VCaP (cell line): ENCODE measurements at regions not wholly inside any gene's neighbourhood (a gene's known extent, or its start where the extent isn't known, plus 50 kb on each side); places are given as distances from the start of the nearest gene placed in this dataset.

Experiments used
- H3K27ac ChIP-seq: fragments of 450-650 bp; 2 replicates; pipeline ENCODE4 v1.5.1; 2017
- CTCF ChIP-seq: fragments of 450-650 bp; conservative IDR thresholded peaks from 2 replicates; pipeline ENCODE4 v1.5.1; 2017; ENCODE audit warnings: mild to moderate bottlenecking, moderate library complexity

GRCh38 chr2:237202288-237203030 is 116.8 kb downstream of the COPS8 start:
- no peak overlapping the region for H3K27ac ChIP-seq
- TF ChIP-seq CTCF, result no peak

- TF ChIP-seq CTCF, result no peak
- no peak overlapping the region for H3K27ac ChIP-seq
These were observed 119.4 kb downstream of the COPS8 start for GRCh38 chr2:237205043-237205541.

- TF ChIP-seq CTCF, result no peak
These were observed 119.9 kb downstream of the COPS8 start for GRCh38 chr2:237205561-237205971.

GRCh38 chr2:237207646-237208045 is 122.0 kb downstream of the COPS8 start:
- TF ChIP-seq CTCF, result no peak

More at GRCh38 chr2:237205561-237205971, 119.9 kb downstream of the COPS8 start:
- H3K27ac ChIP-seq, result no peak overlapping the region

GRCh38 chr2:237208373-237209260 is 122.9 kb downstream of the COPS8 start:
- no peak for TF ChIP-seq CTCF
- no peak overlapping the region for H3K27ac ChIP-seq

More at GRCh38 chr2:237207646-237208045, 122.0 kb downstream of the COPS8 start:
- no peak overlapping the region for H3K27ac ChIP-seq

GRCh38 chr2:237209885-237210284 is 124.2 kb downstream of the COPS8 start:
- no peak overlapping the region for H3K27ac ChIP-seq
- TF ChIP-seq CTCF, result no peak

GRCh38 chr2:237210297-237210696 is 124.6 kb downstream of the COPS8 start:
- H3K27ac ChIP-seq, result no peak overlapping the region

More at GRCh38 chr2:237210297-237210696, 124.6 kb downstream of the COPS8 start:
- TF ChIP-seq CTCF, result no peak
